HepG2 (cell line): ENCODE measurements at regions not wholly inside any gene's neighbourhood (a gene's known extent, or its start where the extent isn't known, plus 50 kb on each side); places are given as distances from the start of the nearest gene placed in this dataset.

Source experiments
- ATF2 ChIP-seq: sonication (generic); formaldehyde crosslinking; IDR thresholded peaks from 2 replicates; pipeline ENCODE4 v1.4.0; 2020; ENCODE audit warnings: missing genetic modification reagents
- CENPBD1 ChIP-seq: sonication (generic); formaldehyde crosslinking; IDR thresholded peaks from 2 replicates; pipeline ENCODE4 v1.8.0; 2022; ENCODE audit warnings: missing genetic modification reagents, low read depth, mild to moderate bottlenecking, borderline replicate concordance
- CTCF ChIP-seq: sonication (generic); formaldehyde crosslinking; IDR thresholded peaks from 2 replicates; pipeline ENCODE4 v1.5.0; 2020; ENCODE audit warnings: mild to moderate bottlenecking, missing genetic modification reagents, moderate library complexity
- FOXP4 ChIP-seq: sonication (generic); formaldehyde crosslinking; IDR thresholded peaks from 2 replicates; pipeline ENCODE4 v1.4.0; 2020; ENCODE audit warnings: missing genetic modification reagents
- NCOA1 ChIP-seq: sonication (generic); formaldehyde crosslinking; IDR thresholded peaks from 2 replicates; pipeline ENCODE4 v1.9.0; 2021; ENCODE audit warnings: missing genetic modification reagents
- PHB2 ChIP-seq: fragments of 450-650 bp; IDR thresholded peaks from 2 replicates; pipeline ENCODE4 v1.6.1; 2018; ENCODE audit not compliant: partially characterized antibody
- RAD21 ChIP-seq: fragments of 450-650 bp; formaldehyde crosslinking; IDR thresholded peaks from 2 replicates; pipeline ENCODE4 v1.5.0; 2020; ENCODE audit warnings: mild to moderate bottlenecking
- TCF12 ChIP-seq, 2 experiments: fragments of 450-650 bp in 1 of 2; sonication (generic) in 1 of 2; formaldehyde crosslinking in 1 of 2; IDR thresholded peaks; 2 replicates each; pipeline versions ENCODE4 v1.6.1 to v1.8.0; 2017 to 2022; ENCODE audit warnings: antibody characterized with exemption in 1 of 2, mild to moderate bottlenecking in 1 of 2, missing genetic modification reagents in 1 of 2, moderate library complexity in 1 of 2
- ZFP41 ChIP-seq: sonication (generic); formaldehyde crosslinking; IDR thresholded peaks from 2 replicates; pipeline ENCODE4 v1.4.0; 2020; ENCODE audit warnings: mild to moderate bottlenecking, missing genetic modification reagents, borderline replicate concordance
- ZNF3 ChIP-seq: IDR thresholded peaks from 2 replicates; pipeline ENCODE4 v1.7.0; 2017; ENCODE audit warnings: inconsistent platforms
- ZNF615 ChIP-seq: sonication (generic); formaldehyde crosslinking; IDR thresholded peaks from 2 replicates; pipeline ENCODE4 v1.5.0; 2020; ENCODE audit warnings: mild to moderate bottlenecking, missing genetic modification reagents, borderline replicate concordance
- TF ChIP-seq, protein P1 (sequence below): sonication (generic); formaldehyde crosslinking; IDR thresholded peaks from 2 replicates; pipeline ENCODE4 v1.5.1; 2020; ENCODE audit warnings: mild to moderate bottlenecking, missing genetic modification reagents, moderate library complexity

DNA sequence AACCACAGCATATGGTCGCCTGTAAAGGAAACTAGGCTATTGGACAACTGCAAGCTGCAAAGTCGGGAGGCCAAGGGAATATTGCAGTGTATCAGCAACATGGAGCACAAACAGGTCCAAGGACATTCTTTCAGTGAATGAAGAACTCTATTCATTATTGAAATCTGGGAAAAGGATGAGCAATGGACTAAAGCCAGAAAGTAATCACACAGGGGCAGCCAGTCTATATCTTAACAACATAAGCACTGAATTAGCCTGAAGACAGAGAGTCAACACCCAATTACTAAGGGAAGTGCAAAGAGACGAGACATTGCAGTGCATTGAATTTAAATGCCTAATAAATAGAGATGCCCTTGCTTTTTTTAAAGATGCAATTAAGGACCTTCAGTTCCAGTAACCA, 615.5 kb upstream of the SETBP1 start:
- no peak for TF ChIP-seq PHB2
- no peak for TF ChIP-seq ZNF615 (CRISPR knock-in tag)
- no peak for TF ChIP-seq CTCF (CRISPR knock-in tag)
- TF ChIP-seq TCF12 (IDR thresholded peaks at IDR 0.05), result no peak
- no peak for TF ChIP-seq TCF12 (CRISPR knock-in tag; IDR thresholded peaks at IDR 0.05)
- TF ChIP-seq ZFP41, result no peak
- TF ChIP-seq CENPBD1, result no peak
- TF ChIP-seq, protein P1, sequence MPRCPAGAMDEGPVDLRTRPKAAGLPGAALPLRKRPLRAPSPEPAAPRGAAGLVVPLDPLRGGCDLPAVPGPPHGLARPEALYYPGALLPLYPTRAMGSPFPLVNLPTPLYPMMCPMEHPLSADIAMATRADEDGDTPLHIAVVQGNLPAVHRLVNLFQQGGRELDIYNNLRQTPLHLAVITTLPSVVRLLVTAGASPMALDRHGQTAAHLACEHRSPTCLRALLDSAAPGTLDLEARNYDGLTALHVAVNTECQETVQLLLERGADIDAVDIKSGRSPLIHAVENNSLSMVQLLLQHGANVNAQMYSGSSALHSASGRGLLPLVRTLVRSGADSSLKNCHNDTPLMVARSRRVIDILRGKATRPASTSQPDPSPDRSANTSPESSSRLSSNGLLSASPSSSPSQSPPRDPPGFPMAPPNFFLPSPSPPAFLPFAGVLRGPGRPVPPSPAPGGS, result no peak
- no peak for TF ChIP-seq ZNF3 (CRISPR knock-in tag)
- no peak for TF ChIP-seq ATF2 (CRISPR knock-in tag)
- TF ChIP-seq NCOA1 (CRISPR knock-in tag), result no peak
- no peak for TF ChIP-seq FOXP4
- no peak for TF ChIP-seq RAD21
